Fibroblast of lung (primary cell): ENCODE measurements at regions not wholly inside any gene's neighbourhood (a gene's known extent, or its start where the extent isn't known, plus 50 kb on each side); places are given as distances from the start of the nearest gene placed in this dataset.

Experiments used
- EZH2 ChIP-seq: IDR thresholded peaks from 2 replicates; pipeline ENCODE4 v1.5.1; 2012; ENCODE audit warnings: low read length, control low read depth, mild to moderate bottlenecking; ENCODE audit errors: missing control alignments
- TF ChIP-seq, protein P1 (sequence below), 2 donors: IDR thresholded peaks in 1 of 2; conservative IDR thresholded peaks in 1 of 2; 1 replicate in 1 of 2; 2 replicates in 1 of 2; pipeline ENCODE4 v1.5.1; 2011 to 2012; ENCODE audit warnings: low read length in 2 of 2, control low read depth in 1 of 2, inconsistent platforms in 1 of 2, low read depth in 1 of 2, mild to moderate bottlenecking in 1 of 2

DNA sequence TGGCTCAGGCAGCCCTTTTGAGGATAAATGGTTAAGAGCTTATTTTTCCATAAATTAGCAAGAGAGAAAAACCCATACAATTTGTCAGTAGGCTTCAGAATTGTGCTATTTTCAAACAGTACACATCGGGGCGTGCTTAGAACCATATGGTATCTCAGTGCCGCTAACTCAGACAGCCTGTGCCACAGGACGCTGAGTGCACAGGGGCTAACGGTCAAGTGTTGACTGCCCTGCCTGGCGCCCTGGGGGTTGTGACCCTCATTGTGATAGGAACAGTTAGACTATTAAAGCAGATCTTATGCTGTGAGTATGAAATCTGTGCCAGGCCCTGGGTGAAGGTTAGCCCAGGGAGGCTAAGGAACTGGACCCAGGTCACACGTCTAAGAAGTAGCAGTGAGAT is 1519.7 kb downstream of the BRD1 start:
- TF ChIP-seq, protein P1, sequence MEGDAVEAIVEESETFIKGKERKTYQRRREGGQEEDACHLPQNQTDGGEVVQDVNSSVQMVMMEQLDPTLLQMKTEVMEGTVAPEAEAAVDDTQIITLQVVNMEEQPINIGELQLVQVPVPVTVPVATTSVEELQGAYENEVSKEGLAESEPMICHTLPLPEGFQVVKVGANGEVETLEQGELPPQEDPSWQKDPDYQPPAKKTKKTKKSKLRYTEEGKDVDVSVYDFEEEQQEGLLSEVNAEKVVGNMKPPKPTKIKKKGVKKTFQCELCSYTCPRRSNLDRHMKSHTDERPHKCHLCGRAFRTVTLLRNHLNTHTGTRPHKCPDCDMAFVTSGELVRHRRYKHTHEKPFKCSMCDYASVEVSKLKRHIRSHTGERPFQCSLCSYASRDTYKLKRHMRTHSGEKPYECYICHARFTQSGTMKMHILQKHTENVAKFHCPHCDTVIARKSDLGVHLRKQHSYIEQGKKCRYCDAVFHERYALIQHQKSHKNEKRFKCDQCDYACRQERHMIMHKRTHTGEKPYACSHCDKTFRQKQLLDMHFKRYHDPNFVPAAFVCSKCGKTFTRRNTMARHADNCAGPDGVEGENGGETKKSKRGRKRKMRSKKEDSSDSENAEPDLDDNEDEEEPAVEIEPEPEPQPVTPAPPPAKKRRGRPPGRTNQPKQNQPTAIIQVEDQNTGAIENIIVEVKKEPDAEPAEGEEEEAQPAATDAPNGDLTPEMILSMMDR (conservative IDR thresholded peaks at IDR 0.05 in 1 of 2, IDR thresholded peaks at IDR 0.05 in 1 of 2; ENCODE audit: low read depth in 1 of 2, low read length in 2 of 2), result no peak
- no peak for TF ChIP-seq EZH2
